Neural progenitor cell (in vitro differentiated cells): ENCODE measurements at regions not wholly inside any gene's neighbourhood (a gene's known extent, or its start where the extent isn't known, plus 50 kb on each side); places are given as distances from the start of the nearest gene placed in this dataset.
A peak's percentile ranks its signal among the peaks of the same experiment; 100 is the strongest.

Experiments
- DNase-seq: peaks from one replicate; pipeline ENCODE4 v3.0.0-alpha.2; 2016; ENCODE audit warnings: low spot score
- H2AFZ ChIP-seq: fragments of 200-600 bp; sonication (generic); replicated peaks from 2 replicates; pipeline ENCODE4 v1.6.1; 2016; ENCODE audit warnings: antibody characterized with exemption
- H3F3A ChIP-seq: fragments of 200-600 bp; sonication (generic); 2 replicates; pipeline ENCODE4 v1.6.1; 2016; ENCODE audit warnings: antibody characterized with exemption, low read depth
- H3K27ac ChIP-seq: fragments of 200-600 bp; sonication (generic); 2 replicates; pipeline ENCODE4 v1.5.1; 2016; ENCODE audit warnings: mild to moderate bottlenecking
- H3K27me3 ChIP-seq: fragments of 200-600 bp; sonication (generic); 2 replicates; pipeline ENCODE4 v1.6.1; 2016; ENCODE audit warnings: mild to moderate bottlenecking, moderate library complexity
- H3K36me3 ChIP-seq: fragments of 200-600 bp; sonication (generic); 2 replicates; pipeline ENCODE4 v1.5.1; 2016
- H3K4me1 ChIP-seq: fragments of 200-600 bp; sonication (generic); 2 replicates; pipeline ENCODE4 v1.6.1; 2016; ENCODE audit warnings: mixed run types
- H3K4me2 ChIP-seq: fragments of 200-600 bp; sonication (generic); 2 replicates; pipeline ENCODE4 v1.6.1; 2016
- H3K4me3 ChIP-seq: fragments of 200-600 bp; sonication (generic); 2 replicates; pipeline ENCODE4 v1.5.1; 2016
- H3K79me2 ChIP-seq: fragments of 200-600 bp; sonication (generic); 2 replicates; pipeline ENCODE4 v1.6.1; 2016; ENCODE audit warnings: low read depth
- H3K9ac ChIP-seq: fragments of 200-600 bp; sonication (generic); 2 replicates; pipeline ENCODE4 v1.6.1; 2016
- H3K9me3 ChIP-seq: fragments of 200-600 bp; sonication (generic); 2 replicates; pipeline ENCODE4 v1.5.1; 2016; ENCODE audit warnings: low read depth
- H4K20me1 ChIP-seq: fragments of 200-600 bp; sonication (generic); 2 replicates; pipeline ENCODE4 v1.6.1; 2016; ENCODE audit warnings: low read depth
- H3K27ac Mint-ChIP-seq: 3 replicates; pipeline ENCODE4 v1.8.0; 2021; ENCODE audit warnings: mixed read lengths
- H3K27me3 Mint-ChIP-seq: 2 replicates; pipeline ENCODE4 v1.8.0; 2022; ENCODE audit warnings: low read depth, mild to moderate bottlenecking, inconsistent platforms, moderate library complexity, mixed read lengths; ENCODE audit not compliant: insufficient read depth
- H3K36me3 Mint-ChIP-seq: 3 replicates; pipeline ENCODE4 v1.8.0; 2021; ENCODE audit warnings: mixed read lengths
- H3K4me1 Mint-ChIP-seq: 3 replicates; pipeline ENCODE4 v1.8.0; 2021; ENCODE audit warnings: mixed read lengths
- H3K4me3 Mint-ChIP-seq: 3 replicates; pipeline ENCODE4 v1.8.0; 2021; ENCODE audit warnings: mild to moderate bottlenecking, moderate library complexity, mixed read lengths
- H3K9me3 Mint-ChIP-seq: 3 replicates; pipeline ENCODE4 v1.8.0; 2020; ENCODE audit warnings: mixed read lengths
- CTCF ChIP-seq: fragments of 200-600 bp; sonication (generic); IDR thresholded peaks from 2 replicates; pipeline ENCODE4 v1.5.1; 2017; ENCODE audit warnings: antibody characterized with exemption, mild to moderate bottlenecking
- EZH2 ChIP-seq: fragments of 200-600 bp; sonication (generic); IDR thresholded peaks from 2 replicates; pipeline ENCODE4 v1.6.1; 2017; ENCODE audit warnings: antibody characterized with exemption, mild to moderate bottlenecking, moderate library complexity
- EZH2phosphoT487 ChIP-seq: fragments of 200-600 bp; sonication (generic); IDR thresholded peaks from 2 replicates; pipeline ENCODE4 v1.6.1; 2017; ENCODE audit warnings: antibody characterized with exemption

GRCh38 chr2:220281771-220282170 lies 654.3 kb downstream of the SLC4A3 start:
- H3K9ac ChIP-seq, result no peak overlapping the region
- H3F3A ChIP-seq, result no peaks in the 10 kb centered on the region
- H3K4me1 Mint-ChIP-seq, result no peaks in the 10 kb centered on the region
- no peaks in the 10 kb centered on the region for H3K36me3 Mint-ChIP-seq
- no peak overlapping the region for H3K27ac Mint-ChIP-seq
- no peak overlapping the region for H3K4me2 ChIP-seq
- no peaks in the 10 kb centered on the region for H3K4me1 ChIP-seq
- no peaks in the 10 kb centered on the region for H3K79me2 ChIP-seq
- no peaks in the 10 kb centered on the region for H3K27me3 ChIP-seq
- H3K9me3 ChIP-seq, result no peaks in the 10 kb centered on the region
- H4K20me1 ChIP-seq, result no peaks in the 10 kb centered on the region
- H3K27ac ChIP-seq, result no peak overlapping the region
- no peak overlapping the region for H2AFZ ChIP-seq
- H3K4me3 ChIP-seq, result no peak overlapping the region
- no peaks in the 10 kb centered on the region for H3K27me3 Mint-ChIP-seq
- no peak overlapping the region for H3K4me3 Mint-ChIP-seq
- no peaks in the 10 kb centered on the region for H3K36me3 ChIP-seq
- DNase-seq, result no peak
- peaks cover 2% of the 10 kb centered on the region for H3K9me3 Mint-ChIP-seq
- TF ChIP-seq CTCF, result no peak
- TF ChIP-seq EZH2phosphoT487, result no peak
- no peak for TF ChIP-seq EZH2

- H4K20me1 ChIP-seq, result no peaks in the 10 kb centered on the region
- no peak overlapping the region for H3K27ac Mint-ChIP-seq
- no peak overlapping the region for H3K9ac ChIP-seq
- H3K4me3 ChIP-seq, result no peak overlapping the region
- no peak overlapping the region for H3K4me2 ChIP-seq
- H3K36me3 ChIP-seq, result no peaks in the 10 kb centered on the region
- no peaks in the 10 kb centered on the region for H3K36me3 Mint-ChIP-seq
- H3K4me3 Mint-ChIP-seq, result no peak overlapping the region
- no peak for TF ChIP-seq EZH2phosphoT487
- no peak for TF ChIP-seq EZH2
- no peak for TF ChIP-seq CTCF
- H2AFZ ChIP-seq, result no peak overlapping the region
- H3F3A ChIP-seq, result no peaks in the 10 kb centered on the region
- DNase-seq, result no peak
- H3K27ac ChIP-seq, result no peak overlapping the region
- no peaks in the 10 kb centered on the region for H3K4me1 ChIP-seq
- H3K9me3 Mint-ChIP-seq, result peaks cover 2% of the 10 kb centered on the region
- no peaks in the 10 kb centered on the region for H3K4me1 Mint-ChIP-seq
- no peaks in the 10 kb centered on the region for H3K9me3 ChIP-seq
- H3K27me3 Mint-ChIP-seq, result no peaks in the 10 kb centered on the region
- no peaks in the 10 kb centered on the region for H3K27me3 ChIP-seq
- no peaks in the 10 kb centered on the region for H3K79me2 ChIP-seq
These were observed 654.8 kb downstream of the SLC4A3 start for GRCh38 chr2:220282236-220282635.

- no peaks in the 10 kb centered on the region for H3K9me3 ChIP-seq
- H3K4me3 Mint-ChIP-seq, result no peak overlapping the region
- DNase-seq, result no peak
- H3K4me2 ChIP-seq, result no peak overlapping the region
- peaks cover 12% of the 10 kb centered on the region for H3K4me1 Mint-ChIP-seq
- no peaks in the 10 kb centered on the region for H4K20me1 ChIP-seq
- H3K27me3 ChIP-seq, result no peaks in the 10 kb centered on the region
- H3F3A ChIP-seq, result no peaks in the 10 kb centered on the region
- no peaks in the 10 kb centered on the region for H3K27me3 Mint-ChIP-seq
- no peaks in the 10 kb centered on the region for H3K36me3 Mint-ChIP-seq
- peaks cover 9% of the 10 kb centered on the region for H3K4me1 ChIP-seq
- TF ChIP-seq EZH2 (no peak), CTCF (no peak), EZH2phosphoT487 (no peak)
- H3K9me3 Mint-ChIP-seq, result peaks cover 8% of the 10 kb centered on the region
- no peak overlapping the region for H3K9ac ChIP-seq
- H3K27ac Mint-ChIP-seq, result no peak overlapping the region
- no peak overlapping the region for H3K27ac ChIP-seq
- H3K36me3 ChIP-seq, result no peaks in the 10 kb centered on the region
- H2AFZ ChIP-seq, result no peak overlapping the region
- no peak overlapping the region for H3K4me3 ChIP-seq
- H3K79me2 ChIP-seq, result no peaks in the 10 kb centered on the region
These were observed 666.5 kb downstream of the SLC4A3 start for GRCh38 chr2:220293966-220294365.

GRCh38 chr2:220296174-220296573 lies 668.7 kb downstream of the SLC4A3 start:
- Mint-ChIP-seq H3K9me3 (peaks cover 8% of the 10 kb centered on the region), H3K27me3 (peaks cover 2% of the 10 kb centered on the region)

More at GRCh38 chr2:220296174-220296573, 668.7 kb downstream of the SLC4A3 start:
- no peaks in the 10 kb centered on the region for H4K20me1 ChIP-seq
- no peak overlapping the region for H3K4me3 ChIP-seq
- peaks cover 10% of the 10 kb centered on the region for H3K4me1 ChIP-seq
- no peak overlapping the region for H3K9ac ChIP-seq
- H2AFZ ChIP-seq, result peak overlapping the region; percentile 45
- H3K9me3 ChIP-seq, result no peaks in the 10 kb centered on the region
- H3K36me3 ChIP-seq, result no peaks in the 10 kb centered on the region
- Mint-ChIP-seq H3K4me3 (no peak overlapping the region), H3K27ac (no peak overlapping the region), H3K36me3 (no peaks in the 10 kb centered on the region), H3K4me1 (peaks cover 13% of the 10 kb centered on the region)
- H3K79me2 ChIP-seq, result no peaks in the 10 kb centered on the region
- H3F3A ChIP-seq, result no peaks in the 10 kb centered on the region
- TF ChIP-seq EZH2, result no peak
- TF ChIP-seq CTCF, result peak; percentile 12
- TF ChIP-seq EZH2phosphoT487, result no peak
- no peak overlapping the region for H3K27ac ChIP-seq
- H3K4me2 ChIP-seq, result peak overlapping the region; percentile 11
- peak; percentile 21 for DNase-seq
- H3K27me3 ChIP-seq, result no peaks in the 10 kb centered on the region
